H1 (cell line): ENCODE measurements at regions not wholly inside any gene's neighbourhood (a gene's known extent, or its start where the extent isn't known, plus 50 kb on each side); places are given as distances from the start of the nearest gene placed in this dataset.

ENCODE experiments used
- CTCF ChIA-PET: fragments of 300-600 bp; sonication (Branson Sonifier 250); formaldehyde crosslinking; loops from one replicate; lab custom pipeline; 2021; ENCODE audit not compliant: partially characterized antibody; lab: Charles Lee
- POLR2A ChIA-PET: fragments of 300-600 bp; sonication (Branson Sonifier 250); formaldehyde crosslinking; loops from one replicate; lab custom pipeline; 2021; ENCODE audit warnings: inconsistent platforms; ENCODE audit not compliant: partially characterized antibody; lab: Charles Lee
- DNase-seq, 2 experiments: peaks; one replicate each; pipeline versions ENCODE4 v3.0.0 to v3.0.0-alpha.2; 2010 to 2022; ENCODE audit warnings: low spot score in 2 of 2, low read depth in 1 of 2, mixed read lengths in 1 of 2
- FAIRE-seq: peaks from 2 replicates; lab custom pipeline; 2011; peaks lifted over from hg19 to GRCh38; lab: Jason Lieb, UNC
- H2AFZ ChIP-seq: 2 replicates; pipeline ENCODE4 v1.8.1; 2012; ENCODE audit warnings: low read length, inconsistent platforms
- H2AK5ac ChIP-seq: 2 replicates; pipeline ENCODE4 v1.6.1; 2013; ENCODE audit warnings: low read depth, low read length
- H2BK120ac ChIP-seq: replicated peaks from 2 replicates; pipeline ENCODE3; 2013; ENCODE audit warnings: low read depth, low read length, inconsistent platforms
- H2BK12ac ChIP-seq: 2 replicates; pipeline ENCODE4 v1.6.1; 2013; ENCODE audit warnings: low read depth, low read length
- H2BK15ac ChIP-seq: 2 replicates; pipeline ENCODE4 v1.6.1; 2013; ENCODE audit warnings: low read length
- H2BK20ac ChIP-seq: 2 replicates; pipeline ENCODE4 v1.6.1; 2013; ENCODE audit warnings: low read length
- H2BK5ac ChIP-seq: 2 replicates; pipeline ENCODE4 v1.6.1; 2013; ENCODE audit warnings: low read depth, low read length
- H3K14ac ChIP-seq: 2 replicates; pipeline ENCODE4 v1.6.1; 2013; ENCODE audit warnings: inconsistent platforms; ENCODE audit not compliant: insufficient read length
- H3K18ac ChIP-seq: 2 replicates; pipeline ENCODE4 v1.6.1; 2013; ENCODE audit warnings: low read length; ENCODE audit errors: extremely low read depth
- H3K23ac ChIP-seq: 2 replicates; pipeline ENCODE4 v1.6.1; 2013; ENCODE audit warnings: inconsistent platforms; ENCODE audit not compliant: insufficient read length
- H3K23me2 ChIP-seq: 2 replicates; pipeline ENCODE4 v1.6.1; 2013; ENCODE audit warnings: low read depth, low read length
- H3K27ac ChIP-seq: 2 replicates; pipeline ENCODE4 v1.6.1; 2011; ENCODE audit warnings: low read depth, low read length, inconsistent platforms
- H3K27me3 ChIP-seq, 4 experiments: replicated peaks in 1 of 4; 1 replicate in 1 of 4; 2 replicates in 3 of 4; pipeline versions ENCODE4 v1.6.1 to v1.8.1; 2011 to 2013; ENCODE audit warnings: low read length in 3 of 4, mild to moderate bottlenecking in 3 of 4, inconsistent platforms in 2 of 4, mixed read lengths in 2 of 4, moderate library complexity in 1 of 4; ENCODE audit not compliant: control insufficient read depth in 3 of 4, insufficient read depth in 3 of 4; ENCODE audit errors: extremely low read depth in 1 of 4
- H3K36me3 ChIP-seq, 4 experiments: 2 replicates each; pipeline versions ENCODE4 v1.6.1 to v1.8.1; 2011 to 2013; ENCODE audit warnings: mild to moderate bottlenecking in 4 of 4, low read length in 3 of 4, moderate library complexity in 2 of 4, control low read depth in 1 of 4, inconsistent platforms in 1 of 4; ENCODE audit not compliant: insufficient read depth in 4 of 4, control insufficient read depth in 2 of 4
- H3K4ac ChIP-seq: replicated peaks from 2 replicates; pipeline ENCODE3; 2013; ENCODE audit warnings: low read length, low read depth, mixed read lengths, inconsistent platforms; ENCODE audit not compliant: insufficient read length
- H3K4me1 ChIP-seq, 4 experiments: replicated peaks in 1 of 4; 1 replicate in 1 of 4; 2 replicates in 3 of 4; pipeline versions ENCODE4 v1.6.1 to v1.8.1; 2011 to 2013; ENCODE audit warnings: low read length in 3 of 4, inconsistent platforms in 2 of 4, mixed read lengths in 1 of 4; ENCODE audit not compliant: insufficient read depth in 4 of 4, control insufficient read depth in 3 of 4
- H3K4me2 ChIP-seq, 2 experiments: 2 replicates each; pipeline versions ENCODE4 v1.6.1 to v1.8.1; 2011 to 2013; ENCODE audit warnings: low read depth in 2 of 2, low read length in 2 of 2, control low read depth in 1 of 2, inconsistent platforms in 1 of 2, mild to moderate bottlenecking in 1 of 2; ENCODE audit not compliant: insufficient read depth in 1 of 2
- H3K4me3 ChIP-seq, 4 experiments: fragments of 200-600, 300-600 bp in 1 of 4; sonication (generic), shearing (Covaris generic), sonication (Bioruptor Twin) in 1 of 4; 2 replicates each; pipeline versions ENCODE4 v1.5.1 to v1.8.1; 2011 to 2016; ENCODE audit warnings: low read length in 4 of 4, low read depth in 3 of 4, control low read depth in 2 of 4, inconsistent platforms in 2 of 4, mild to moderate bottlenecking in 2 of 4, mixed read lengths in 1 of 4, moderate library complexity in 1 of 4; ENCODE audit not compliant: insufficient read depth in 2 of 4; ENCODE audit errors: extremely low read depth in 1 of 4
- H3K56ac ChIP-seq: replicated peaks from 2 replicates; pipeline ENCODE3; 2013; ENCODE audit warnings: low read depth, mild to moderate bottlenecking, mixed read lengths, low read length, inconsistent platforms; ENCODE audit not compliant: insufficient read length
- H3K79me1 ChIP-seq: 2 replicates; pipeline ENCODE4 v1.6.1; 2013; ENCODE audit warnings: low read depth, low read length, control low read depth
- H3K79me2 ChIP-seq, 2 experiments: 2 replicates each; pipeline versions ENCODE4 v1.6.1 to v1.8.1; 2012 to 2013; ENCODE audit warnings: low read length in 2 of 2, mild to moderate bottlenecking in 2 of 2, inconsistent platforms in 1 of 2; ENCODE audit not compliant: insufficient read depth in 2 of 2, control insufficient read depth in 1 of 2
- H3K9ac ChIP-seq, 4 experiments: replicated peaks in 1 of 4; 1 replicate in 1 of 4; 2 replicates in 3 of 4; pipeline versions ENCODE4 v1.6.1 to v1.8.1; 2011 to 2013; ENCODE audit warnings: low read depth in 3 of 4, low read length in 3 of 4, control low read depth in 2 of 4, mild to moderate bottlenecking in 2 of 4, moderate library complexity in 2 of 4, inconsistent platforms in 1 of 4; ENCODE audit errors: extremely low read depth in 1 of 4
- H3K9me3 ChIP-seq, 2 experiments: 2 replicates each; pipeline versions ENCODE4 v1.6.1 to v1.8.1; 2012 to 2013; ENCODE audit warnings: mild to moderate bottlenecking in 2 of 2, moderate library complexity in 2 of 2, control low read depth in 1 of 2, inconsistent platforms in 1 of 2, low read depth in 1 of 2, low read length in 1 of 2, mixed read lengths in 1 of 2; ENCODE audit not compliant: insufficient read depth in 2 of 2
- H4K20me1 ChIP-seq, 2 experiments: replicated peaks in 1 of 2; 2 replicates each; pipeline versions ENCODE3 to v1.8.1; 2011 to 2013; ENCODE audit warnings: inconsistent platforms in 2 of 2, low read length in 2 of 2, mild to moderate bottlenecking in 1 of 2; ENCODE audit not compliant: insufficient read depth in 2 of 2, control insufficient read depth in 1 of 2
- H4K5ac ChIP-seq: 2 replicates; pipeline ENCODE4 v1.6.1; 2013; ENCODE audit warnings: low read length, low read depth, mixed read lengths, inconsistent platforms; ENCODE audit not compliant: insufficient read length
- H4K8ac ChIP-seq: 2 replicates; pipeline ENCODE4 v1.8.0; 2013; ENCODE audit warnings: mild to moderate bottlenecking, moderate library complexity, low read length, inconsistent platforms; ENCODE audit not compliant: insufficient read depth; ENCODE audit errors: extremely low read depth
- H4K91ac ChIP-seq: replicated peaks from 2 replicates; pipeline ENCODE3; 2013; ENCODE audit warnings: low read length, mixed read lengths, inconsistent platforms; ENCODE audit not compliant: insufficient read length
- ATF3 ChIP-seq: IDR thresholded peaks from 2 replicates; pipeline ENCODE4 v1.6.1; 2011; ENCODE audit warnings: low read depth, mild to moderate bottlenecking, low read length; ENCODE audit not compliant: insufficient read depth
- BRCA1 ChIP-seq: IDR thresholded peaks from 2 replicates; pipeline ENCODE4 v1.6.1; 2012; ENCODE audit warnings: low read depth, low read length, improper control_type of control experiment
- EGR1 ChIP-seq: IDR thresholded peaks from 2 replicates; pipeline ENCODE4 v1.6.1; 2011; ENCODE audit warnings: low read depth, low read length, borderline replicate concordance
- HDAC2 ChIP-seq, 2 experiments: fragments of 300-600 bp in 1 of 2; sonication (generic) in 1 of 2; IDR thresholded peaks; 2 replicates each; pipeline ENCODE4 v1.6.1; 2011 to 2012; ENCODE audit warnings: low read depth in 2 of 2, low read length in 2 of 2, mild to moderate bottlenecking in 2 of 2, moderate library complexity in 2 of 2, borderline replicate concordance in 1 of 2, inconsistent platforms in 1 of 2
- JUN ChIP-seq: IDR thresholded peaks from 2 replicates; pipeline ENCODE4 v1.6.1; 2011; ENCODE audit warnings: low read depth, mild to moderate bottlenecking, improper control_type of control experiment, low read length
- KDM1A ChIP-seq: fragments of 200-600, 300-600 bp; sonication (generic); IDR thresholded peaks from 2 replicates; pipeline ENCODE4 v1.7.1; 2016; ENCODE audit warnings: mild to moderate bottlenecking, low read length, borderline replicate concordance
- NRF1 ChIP-seq: IDR thresholded peaks from 2 replicates; pipeline ENCODE4 v1.6.1; 2011; ENCODE audit warnings: mild to moderate bottlenecking, low read depth, low read length, improper control_type of control experiment
- POLR2AphosphoS5 ChIP-seq: IDR thresholded peaks from 2 replicates; pipeline ENCODE4 v1.6.1; 2011; ENCODE audit warnings: low read depth, low read length
- POU5F1 ChIP-seq: IDR thresholded peaks from 2 replicates; pipeline ENCODE4 v1.6.1; 2011; ENCODE audit warnings: low read depth, mild to moderate bottlenecking, low read length, moderate library complexity
- SP2 ChIP-seq: IDR thresholded peaks from 2 replicates; pipeline ENCODE4 v1.6.1; 2012; ENCODE audit warnings: mild to moderate bottlenecking, low read length, inconsistent platforms
- SP4 ChIP-seq: IDR thresholded peaks from 2 replicates; pipeline ENCODE4 v1.6.1; 2012; ENCODE audit warnings: low read length, inconsistent platforms
- SUZ12 ChIP-seq: fragments of 200-600 bp; sonication (generic); IDR thresholded peaks from 2 replicates; pipeline ENCODE4 v1.6.1; 2012; ENCODE audit warnings: mild to moderate bottlenecking, inconsistent platforms, low read length, moderate library complexity, mixed read lengths
- TEAD4 ChIP-seq: IDR thresholded peaks from 2 replicates; pipeline ENCODE4 v1.6.1; 2012; ENCODE audit warnings: low read depth, low read length, inconsistent platforms, mixed read lengths
- YY1 ChIP-seq: IDR thresholded peaks from 2 replicates; pipeline ENCODE4 v1.6.1; 2011; ENCODE audit warnings: low read depth, mild to moderate bottlenecking, low read length
- WGBS, 2 experiments: shearing (Covaris generic) in 1 of 2; methylation state at CpG; one replicate each; pipeline versions ENCODE4 v1.1.6 to v1.1.7; 2013 to 2015; ENCODE audit warnings: low lambda C conversion rate in 2 of 2, mixed read lengths in 2 of 2, inconsistent platforms in 1 of 2, low coverage in 1 of 2, missing lambda C conversion rate in 1 of 2; ENCODE audit not compliant: insufficient replicate concordance in 2 of 2, insufficient coverage in 1 of 2, insufficient read length in 1 of 2; ENCODE audit errors: extremely low coverage in 1 of 2, missing lambda C conversion rate in 1 of 2; 5-methylcytosine and 5-hydroxymethylcytosine counted together

GRCh38 chr1:30295266-30295665 is 428.1 kb downstream of the MATN1 start (continued):
- no peak for TF ChIP-seq YY1

- no peak overlapping the region for H3K27ac ChIP-seq
- no peak overlapping the region for H2BK12ac ChIP-seq
- H3K4ac ChIP-seq, result no peak overlapping the region
- H2AFZ ChIP-seq, result no peak overlapping the region
- no peak overlapping the region for H3K23ac ChIP-seq
- H3K79me2 ChIP-seq, result no peaks in the 10 kb centered on the region
- H4K5ac ChIP-seq, result no peak overlapping the region
- H3K56ac ChIP-seq, result no peak overlapping the region
- H3K9me3 ChIP-seq, result peaks cover 9 to 17% of the 10 kb centered on the region in 2 experiments
- H3K14ac ChIP-seq, result no peak overlapping the region
- H4K91ac ChIP-seq, result no peak overlapping the region
- H3K9ac ChIP-seq, result no peak overlapping the region
- H2BK120ac ChIP-seq, result no peak overlapping the region
- ChIA-PET POLR2A (no interaction called here), CTCF (interaction anchor here (1.0 kb wide), 1 partner anchor 22 kb away, joined by 3 read pairs; no protein-coding TSS in a partner anchor)
- FAIRE-seq (no peak), DNase-seq (no peak)
- no peaks in the 10 kb centered on the region for H3K4me1 ChIP-seq
- H3K4me3 ChIP-seq, result no peak overlapping the region
- H4K20me1 ChIP-seq, result no peaks in the 10 kb centered on the region
- no peaks in the 10 kb centered on the region for H3K23me2 ChIP-seq
- no peak overlapping the region for H3K4me2 ChIP-seq
- whole genome bisulfite sequencing, 2 experiments, result 100% methylated on average over 1 of the region's 1 CpG; no CpG with 5 or more reads in 1 of the 2 experiments
- H2AK5ac ChIP-seq, result no peak overlapping the region
- H3K79me1 ChIP-seq, result no peaks in the 10 kb centered on the region
- no peak overlapping the region for H2BK20ac ChIP-seq
- no peak overlapping the region for H3K18ac ChIP-seq
- H3K36me3 ChIP-seq, result no peaks in the 10 kb centered on the region
- no peaks in the 10 kb centered on the region for H3K27me3 ChIP-seq
- H4K8ac ChIP-seq, result no peak overlapping the region
- H2BK15ac ChIP-seq, result no peak overlapping the region
- no peak overlapping the region for H2BK5ac ChIP-seq
- TF ChIP-seq JUN, result no peak
- no peak for TF ChIP-seq SUZ12
- TF ChIP-seq TEAD4, result no peak
- TF ChIP-seq ATF3, result no peak
- no peak for TF ChIP-seq SP2
- TF ChIP-seq EGR1, result no peak
- TF ChIP-seq POLR2AphosphoS5, result no peak
- TF ChIP-seq POU5F1, result no peak
- no peak for TF ChIP-seq HDAC2 (IDR thresholded peaks at IDR 0.05; ENCODE audit: borderline replicate concordance in 1 of 2, low read depth in 2 of 2, low read length in 2 of 2)
- no peak for TF ChIP-seq NRF1
- no peak for TF ChIP-seq KDM1A
- TF ChIP-seq SP4, result no peak
- TF ChIP-seq BRCA1, result no peak
These were observed 428.9 kb downstream of the MATN1 start for GRCh38 chr1:30294508-30294907.
